Natural killer cell (primary cell): ENCODE measurements at regions not wholly inside any gene's neighbourhood (a gene's known extent, or its start where the extent isn't known, plus 50 kb on each side); places are given as distances from the start of the nearest gene placed in this dataset.

Source experiments
- ATAC-seq, 3 donors: fragments of 150-1000 bp in 2 of 3; fragments of 200-7000 bp in 1 of 3; cut with Tn5 transposase; 1 replicate in 1 of 3; 2 replicates in 2 of 3; pipeline ENCODE4 v1.10.0; 2021; ENCODE audit warnings: mild to moderate bottlenecking in 2 of 3, moderate library complexity in 2 of 3
- DNase-seq, 2 donors: peaks; one replicate each; pipeline versions ENCODE4 v3.0.0 to v3.0.0-alpha.2; 2013 to 2021; ENCODE audit warnings: mixed read lengths in 1 of 2
- H3K27ac ChIP-seq: one replicate; pipeline ENCODE4 v1.5.1; 2013; ENCODE audit warnings: mild to moderate bottlenecking, low read length
- H3K27me3 ChIP-seq: one replicate; pipeline ENCODE4 v1.6.1; 2013; ENCODE audit warnings: low read length; ENCODE audit not compliant: control insufficient read depth, insufficient read depth
- H3K36me3 ChIP-seq: one replicate; pipeline ENCODE4 v1.6.1; 2013; ENCODE audit warnings: low read length; ENCODE audit not compliant: control insufficient read depth, insufficient read depth
- H3K4me1 ChIP-seq: one replicate; pipeline ENCODE4 v1.6.1; 2013; ENCODE audit warnings: low read length; ENCODE audit not compliant: control insufficient read depth, insufficient read depth
- H3K4me3 ChIP-seq: one replicate; pipeline ENCODE4 v1.5.1; 2013; ENCODE audit warnings: low read length
- H3K9me3 ChIP-seq: one replicate; pipeline ENCODE4 v1.6.1; 2013; ENCODE audit warnings: low read length; ENCODE audit not compliant: control insufficient read depth, insufficient read depth
- H3K27ac Mint-ChIP-seq, 2 donors: one replicate each; pipeline ENCODE4 v1.8.0; 2022; ENCODE audit warnings: mild to moderate bottlenecking in 2 of 2, mixed read lengths in 2 of 2, moderate library complexity in 1 of 2
- H3K27me3 Mint-ChIP-seq, 2 donors: one replicate each; pipeline ENCODE4 v1.8.0; 2022; ENCODE audit warnings: low read depth in 2 of 2, mixed read lengths in 2 of 2
- H3K36me3 Mint-ChIP-seq: one replicate; pipeline ENCODE4 v1.8.0; 2022; ENCODE audit warnings: mixed read lengths
- H3K4me1 Mint-ChIP-seq, 2 donors: one replicate each; pipeline ENCODE4 v1.8.0; 2022; ENCODE audit warnings: mixed read lengths in 2 of 2
- H3K4me3 Mint-ChIP-seq: one replicate; pipeline ENCODE4 v1.8.0; 2022; ENCODE audit warnings: mild to moderate bottlenecking, moderate library complexity, mixed read lengths
- H3K9me3 Mint-ChIP-seq, 2 donors: one replicate each; pipeline ENCODE4 v1.8.0; 2022; ENCODE audit warnings: mixed read lengths in 2 of 2
- CTCF ChIP-seq: fragments of 200-600 bp; IDR thresholded peaks from one replicate; pipeline ENCODE4 v1.8.0; 2022; ENCODE audit warnings: antibody characterized with exemption
- WGBS: methylation state at CpG from one replicate; pipeline ENCODE4 v1.1.7; 2013; ENCODE audit warnings: missing lambda C conversion rate; ENCODE audit not compliant: insufficient coverage; 5-methylcytosine and 5-hydroxymethylcytosine counted together
- intact Hi-C: fragments of 100-400 bp; cut with micrococcal nuclease; formaldehyde crosslinking; loops from one replicate; pipeline ENCODE4 v1.14.2; 2022

- DNase-seq (no peak), ATAC-seq (no peak)
- no peaks in the 10 kb centered on the region for H3K36me3 ChIP-seq
- no peaks in the 10 kb centered on the region for H3K27me3 ChIP-seq
- H3K27me3 Mint-ChIP-seq: no peaks in the 10 kb centered on the region
- WGBS: 72% methylated on average over 4 of the region's 4 CpGs
- H3K4me1 ChIP-seq: no peaks in the 10 kb centered on the region
- H3K4me1 Mint-ChIP-seq: no peaks in the 10 kb centered on the region
- no peak overlapping the region for H3K4me3 Mint-ChIP-seq
- H3K36me3 Mint-ChIP-seq: no peaks in the 10 kb centered on the region
- intact Hi-C loops: no loop called here
- no peak overlapping the region for H3K27ac ChIP-seq
- no peak overlapping the region for H3K27ac Mint-ChIP-seq
- H3K9me3 Mint-ChIP-seq: peaks cover 0 to 2% of the 10 kb centered on the region in 2 donors
- H3K9me3 ChIP-seq: no peaks in the 10 kb centered on the region
- TF ChIP-seq CTCF: no peak
- no peak overlapping the region for H3K4me3 ChIP-seq
Observed at GRCh38 chr6:82616386-82617028, 252.9 kb downstream of the TPBG start.

DNA sequence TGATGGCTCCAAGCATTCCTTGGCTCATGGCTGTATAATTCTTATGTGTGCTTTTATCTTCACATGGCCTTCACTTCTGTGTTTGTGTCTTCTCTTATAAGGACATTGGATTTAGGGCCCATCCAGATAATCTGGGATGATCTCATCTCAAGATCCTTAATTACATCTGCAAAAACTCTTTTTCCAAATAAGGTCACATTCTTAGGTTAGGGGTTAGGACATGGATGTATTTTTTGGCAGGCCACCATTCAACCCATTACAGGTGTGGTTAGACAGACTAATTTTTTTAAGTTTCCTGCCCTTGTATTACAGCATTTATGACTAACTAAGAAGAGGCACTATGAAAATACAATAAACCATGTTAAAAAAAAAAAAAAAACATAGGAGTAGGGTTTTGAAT is 254.0 kb downstream of the TPBG start:
- Histone ChIP-seq H3K27me3 (no peaks in the 10 kb centered on the region), H3K9me3 (no peaks in the 10 kb centered on the region), H3K27ac (no peak overlapping the region), H3K36me3 (no peaks in the 10 kb centered on the region), H3K4me1 (no peaks in the 10 kb centered on the region), H3K4me3 (no peak overlapping the region)
- no peak overlapping the region for H3K27ac Mint-ChIP-seq
- no peak overlapping the region for H3K4me3 Mint-ChIP-seq
- H3K36me3 Mint-ChIP-seq: no peaks in the 10 kb centered on the region
- TF ChIP-seq CTCF: no peak
- ATAC-seq (no peak), DNase-seq (no peak)
- H3K27me3 Mint-ChIP-seq: no peaks in the 10 kb centered on the region
- intact Hi-C loops: no loop called here
- no peaks in the 10 kb centered on the region for H3K4me1 Mint-ChIP-seq
- H3K9me3 Mint-ChIP-seq: peaks cover 0 to 2% of the 10 kb centered on the region in 2 donors

- no peak overlapping the region for H3K27ac ChIP-seq
- intact Hi-C loops: no loop called here
- ATAC-seq: no peak
- H3K36me3 ChIP-seq: no peaks in the 10 kb centered on the region
- no peaks in the 10 kb centered on the region for H3K27me3 ChIP-seq
- DNase-seq: no peak
- Mint-ChIP-seq H3K36me3 (no peaks in the 10 kb centered on the region), H3K27ac (no peak overlapping the region), H3K27me3 (no peaks in the 10 kb centered on the region), H3K4me1 (no peaks in the 10 kb centered on the region), H3K4me3 (no peak overlapping the region), H3K9me3 (peaks cover 0 to 2% of the 10 kb centered on the region in 2 donors)
- no peak overlapping the region for H3K4me3 ChIP-seq
- no peaks in the 10 kb centered on the region for H3K4me1 ChIP-seq
- H3K9me3 ChIP-seq: no peaks in the 10 kb centered on the region
- no peak for TF ChIP-seq CTCF
Observed at GRCh38 chr6:82619573-82619972, 256.0 kb downstream of the TPBG start.

DNA sequence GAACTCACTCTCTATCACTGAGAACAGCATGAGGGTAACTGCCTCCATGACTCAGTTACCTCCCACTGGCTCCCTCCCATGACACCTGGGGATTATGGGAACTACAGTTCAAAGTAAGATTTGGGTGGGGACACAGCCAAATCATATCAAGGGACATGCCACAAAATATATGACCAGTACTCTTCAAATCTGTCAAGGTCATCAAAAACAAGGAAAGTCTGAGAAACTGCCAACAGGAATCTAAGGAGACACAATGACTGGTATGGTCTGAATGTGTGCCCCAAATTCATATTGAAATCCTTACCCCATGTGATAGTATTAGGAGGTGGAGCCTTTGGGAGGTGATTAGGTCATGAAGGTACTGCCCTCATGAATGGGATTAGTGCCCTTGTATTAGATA is 258.8 kb downstream of the TPBG start:
- TF ChIP-seq CTCF: no peak
- no peak overlapping the region for H3K4me3 ChIP-seq
- Mint-ChIP-seq H3K4me3 (no peak overlapping the region), H3K36me3 (no peaks in the 10 kb centered on the region), H3K27me3 (no peaks in the 10 kb centered on the region), H3K9me3 (peaks cover 0 to 2% of the 10 kb centered on the region in 2 donors), H3K4me1 (no peaks in the 10 kb centered on the region), H3K27ac (no peak overlapping the region)
- ATAC-seq (no peak), DNase-seq (no peak)
- no peaks in the 10 kb centered on the region for H3K4me1 ChIP-seq
- H3K27ac ChIP-seq: no peak overlapping the region
- H3K27me3 ChIP-seq: no peaks in the 10 kb centered on the region
- H3K9me3 ChIP-seq: no peaks in the 10 kb centered on the region
- intact Hi-C loops: no loop called here
- no peaks in the 10 kb centered on the region for H3K36me3 ChIP-seq
